ENCODE measurements at regions not wholly inside any gene's neighbourhood (a gene's known extent, or its start where the extent isn't known, plus 50 kb on each side); places are given as distances from the start of the nearest gene placed in this dataset.

DNA sequence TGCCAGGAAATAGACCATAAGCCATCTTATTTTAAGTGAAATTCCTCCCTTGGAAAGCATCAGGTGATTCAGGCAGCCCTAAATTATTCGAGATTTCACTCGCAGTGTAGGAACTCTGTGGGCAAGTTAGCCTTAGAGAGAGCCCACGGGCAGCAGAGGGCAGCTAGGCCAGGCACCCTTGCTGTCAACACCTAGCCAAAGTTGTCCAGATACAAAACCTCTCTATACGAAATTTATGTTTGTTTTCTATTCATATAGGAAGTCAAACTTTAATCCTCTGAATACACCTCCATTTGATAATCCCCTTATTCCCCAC is 1043.5 kb downstream of the GATA3 start:
- TF ChIP-seq POLR2A (IDR thresholded peaks at IDR 0.05; ENCODE audit: low read length) (no peak), GATA1 (IDR thresholded peaks at IDR 0.05; ENCODE audit: low read depth, low read length) (no peak)
